ENCODE measurements at regions not wholly inside any gene's neighbourhood (a gene's known extent, or its start where the extent isn't known, plus 50 kb on each side); places are given as distances from the start of the nearest gene placed in this dataset.

DNA sequence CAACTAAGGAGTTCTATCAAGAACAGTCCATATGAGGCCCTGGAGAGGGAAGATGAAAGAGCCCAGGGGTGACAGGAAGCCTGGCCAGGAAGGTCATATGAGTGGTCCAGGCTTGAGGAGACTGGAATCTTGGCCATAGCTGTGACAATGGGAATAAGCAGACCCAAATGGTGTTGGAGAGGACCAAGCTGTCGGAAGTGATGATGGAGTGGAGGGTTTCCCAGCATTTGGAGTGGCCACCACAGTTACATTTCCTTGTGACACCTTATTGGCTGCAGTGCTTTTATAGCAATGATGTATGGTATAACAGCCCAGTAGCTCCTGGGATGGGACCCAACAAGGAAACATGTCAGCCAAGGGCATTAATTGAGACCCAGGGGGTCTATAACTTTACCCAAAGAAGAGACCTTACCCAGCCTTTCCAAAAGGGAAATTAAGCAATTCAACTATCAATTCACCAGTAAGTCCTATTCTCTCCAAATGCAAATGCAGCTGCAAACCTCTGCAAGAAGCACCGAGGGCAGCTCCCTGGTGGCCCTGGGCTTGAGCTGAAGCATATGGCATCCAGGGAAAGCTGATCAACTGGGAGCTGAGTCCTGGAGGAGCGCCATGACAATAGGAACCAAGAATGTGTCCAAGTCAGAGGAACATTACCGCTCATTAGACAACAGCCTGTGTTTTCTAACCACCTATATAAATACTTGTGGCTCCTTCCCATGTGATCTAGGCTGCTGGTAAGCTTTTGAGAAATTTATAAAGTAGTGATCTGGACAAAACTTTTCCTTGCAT lies 219.4 kb downstream of the SOD2 start:
- peak; percentile 31 for DNase-seq

DNA sequence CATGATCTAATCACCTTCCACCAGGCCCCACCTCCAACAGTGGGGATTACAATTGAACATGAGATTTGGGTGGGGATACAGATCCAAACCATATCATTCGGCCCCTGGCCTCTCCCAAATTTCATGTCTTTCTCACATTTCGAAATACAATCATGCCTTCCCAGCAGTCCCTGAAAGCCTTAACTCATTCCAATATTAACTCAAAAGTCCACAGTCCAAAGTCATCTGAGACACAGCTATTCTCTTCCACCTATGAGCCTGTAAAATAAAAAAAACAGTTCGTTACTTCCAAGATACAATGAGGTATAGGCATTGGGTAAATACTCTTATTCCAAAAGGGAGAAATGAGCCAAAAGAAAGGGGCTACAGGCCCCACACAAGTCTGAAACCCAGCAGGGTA lies 222.6 kb downstream of the SOD2 start:
- no peak for DNase-seq

- no peak for DNase-seq
Observed at GRCh38 chr6:159469443-159469842, 223.6 kb downstream of the SOD2 start.

DNA sequence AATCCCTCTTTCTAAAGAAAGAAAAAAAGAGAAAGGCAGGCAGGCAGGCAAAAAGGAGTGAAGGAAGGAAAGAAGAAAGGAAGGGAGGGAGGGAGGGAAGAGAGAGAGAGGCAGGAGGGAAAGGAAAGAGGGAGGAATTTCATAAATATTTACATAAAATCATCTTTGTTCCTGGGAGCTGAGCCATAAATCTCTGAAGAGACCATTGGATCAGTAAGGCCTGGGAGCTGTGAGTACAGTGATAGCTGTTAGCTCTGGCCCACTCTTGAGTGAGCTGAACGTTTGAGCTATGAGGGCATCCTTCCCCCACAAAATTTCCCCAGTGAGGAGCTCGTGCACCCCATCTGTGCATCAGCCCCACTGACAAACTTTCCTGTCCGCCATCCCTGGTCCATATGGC lies 224.0 kb downstream of the SOD2 start:
- DNase-seq = no peak

DNA sequence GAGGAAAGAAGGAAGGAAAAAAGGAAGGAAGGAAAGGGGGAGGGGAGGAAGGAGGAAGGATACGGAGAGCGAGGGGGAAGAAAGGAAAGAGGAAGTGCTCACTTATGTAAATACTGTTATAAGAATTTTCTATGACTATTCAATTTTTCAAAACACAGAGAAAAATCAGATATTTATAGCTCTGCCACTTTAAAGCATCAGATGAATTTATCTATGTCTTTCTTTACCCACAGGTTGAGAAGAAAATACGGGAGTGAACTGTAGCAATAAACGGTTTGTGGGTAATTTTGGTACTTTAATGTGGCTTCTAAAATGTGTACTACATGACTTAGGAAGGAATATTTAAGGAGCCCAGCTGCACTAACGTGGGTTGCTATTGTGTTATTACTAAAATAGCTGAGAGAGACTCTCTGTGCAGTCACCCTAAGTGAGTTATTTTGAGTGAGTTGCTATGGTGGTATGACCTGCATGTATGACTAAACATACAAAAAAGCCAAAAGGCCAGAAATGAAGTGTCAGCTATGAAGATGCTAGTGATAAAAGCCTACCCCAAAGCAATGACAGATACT lies 225.5 kb downstream of the SOD2 start:
- DNase-seq = peak; percentile 57

GRCh38 chr6:159466926-159467325 lies 226.1 kb downstream of the SOD2 start:
- DNase-seq = no peak

- DNase-seq = no peak
Observed at GRCh38 chr6:159464816-159465215, 228.2 kb downstream of the SOD2 start.

DNA sequence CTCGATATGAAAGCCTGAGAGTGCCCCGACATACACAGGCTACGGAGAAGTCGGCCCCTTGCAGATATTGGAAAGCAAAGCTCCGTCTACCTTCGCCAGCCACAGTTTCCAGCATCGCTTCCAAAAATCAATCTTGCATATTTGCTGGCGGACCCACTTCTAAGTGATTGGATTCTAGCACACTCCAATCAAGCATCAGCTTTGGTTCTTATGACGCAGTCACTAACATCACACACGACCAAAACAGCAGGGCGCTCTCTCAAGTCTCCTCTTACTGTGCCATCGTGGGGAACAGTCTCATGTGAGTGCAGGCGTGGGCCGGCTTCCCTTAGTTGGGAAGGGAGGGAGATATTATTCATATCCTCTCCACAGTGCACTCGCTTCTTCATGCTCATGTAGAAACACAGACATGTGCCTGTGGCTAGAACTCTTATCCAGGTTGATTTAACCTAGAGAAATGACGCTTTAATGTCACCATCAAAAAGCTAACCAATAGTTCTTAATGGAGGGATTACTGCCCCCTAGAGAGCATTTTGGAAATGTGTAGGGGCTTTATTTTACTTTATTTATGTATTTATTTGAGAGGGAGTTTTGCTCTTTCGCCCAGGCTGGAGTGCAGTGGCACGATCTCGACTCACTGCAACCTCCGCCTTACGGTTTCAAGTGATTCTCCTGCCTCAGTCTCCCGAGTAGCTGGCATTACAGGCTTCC lies 229.8 kb downstream of the SOD2 start:
- DNase-seq = no peak

- no peak for DNase-seq
Observed at GRCh38 chr6:159462431-159462830, 230.6 kb downstream of the SOD2 start.

DNA sequence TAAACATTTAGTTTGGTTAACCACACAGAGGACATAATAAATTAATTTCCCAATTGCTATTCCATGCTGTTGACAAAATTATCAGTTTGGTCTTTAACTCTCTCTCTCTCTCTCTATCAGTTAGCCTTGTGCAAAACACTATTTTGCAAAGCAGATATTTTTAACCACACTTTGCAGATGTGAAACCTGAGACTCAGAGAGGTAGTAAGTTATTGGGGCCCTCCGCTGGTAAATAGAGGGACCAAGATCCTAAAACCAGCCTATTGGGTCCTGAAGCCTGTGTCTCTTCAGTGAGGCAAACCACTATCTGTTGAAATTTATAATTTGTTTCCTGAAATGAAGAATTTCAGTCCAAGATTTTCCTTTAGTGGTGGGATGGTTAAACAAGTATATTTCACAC lies 231.0 kb downstream of the SOD2 start:
- DNase-seq = no peak

DNA sequence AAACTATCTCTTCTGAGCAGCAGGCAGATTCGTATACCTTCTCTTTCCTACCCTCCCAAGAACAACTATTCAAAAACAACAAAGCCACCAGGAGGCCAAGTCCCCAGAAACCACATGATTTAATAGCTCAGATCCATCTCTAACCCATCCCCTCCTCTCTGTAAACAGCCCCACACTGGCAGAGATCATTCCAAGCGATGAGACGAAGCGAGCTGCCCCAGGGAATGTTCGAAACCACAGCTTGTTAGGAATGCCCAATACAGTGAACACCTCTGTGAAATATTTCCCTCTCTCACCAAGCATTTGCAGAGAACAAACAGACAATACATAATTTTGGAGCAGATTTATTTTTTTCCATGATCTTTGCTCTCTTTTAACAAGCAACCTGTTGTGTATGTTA lies 231.8 kb downstream of the SOD2 start:
- peak; percentile 12 for DNase-seq

- DNase-seq = no peak
Observed at GRCh38 chr6:159460476-159460875, 232.6 kb downstream of the SOD2 start.

DNA sequence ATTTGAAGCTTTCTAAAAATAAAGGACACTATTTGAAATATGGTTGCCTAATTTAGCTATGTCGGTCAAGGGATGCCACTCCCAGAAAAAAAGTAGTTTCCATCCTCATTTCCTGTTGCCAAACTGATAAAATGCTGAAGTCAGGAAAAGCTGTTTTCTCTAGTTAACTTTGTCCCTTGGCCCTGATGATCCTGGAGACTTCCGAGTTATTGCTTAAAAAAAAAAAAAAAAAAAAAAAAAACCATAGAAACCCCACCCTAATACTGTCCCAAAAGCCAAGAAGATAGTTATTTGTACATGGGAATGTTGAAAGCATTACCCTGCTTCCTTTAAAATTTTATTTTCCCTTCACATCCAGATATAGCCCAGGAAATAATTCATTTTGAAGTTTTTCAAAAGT lies 236.7 kb downstream of the SOD2 start:
- no peak for DNase-seq

GRCh38 chr6:159455700-159456274 lies 237.3 kb downstream of the SOD2 start:
- DNase-seq = no peak

GRCh38 chr6:159450815-159451465 lies 242.1 kb downstream of the SOD2 start:
- peak; percentile 61 for DNase-seq

- DNase-seq = no peak
Observed at GRCh38 chr6:159446340-159446739, 246.7 kb downstream of the SOD2 start.

- DNase-seq = no peak
Observed at GRCh38 chr6:159445351-159445750, 247.7 kb downstream of the SOD2 start.

DNA sequence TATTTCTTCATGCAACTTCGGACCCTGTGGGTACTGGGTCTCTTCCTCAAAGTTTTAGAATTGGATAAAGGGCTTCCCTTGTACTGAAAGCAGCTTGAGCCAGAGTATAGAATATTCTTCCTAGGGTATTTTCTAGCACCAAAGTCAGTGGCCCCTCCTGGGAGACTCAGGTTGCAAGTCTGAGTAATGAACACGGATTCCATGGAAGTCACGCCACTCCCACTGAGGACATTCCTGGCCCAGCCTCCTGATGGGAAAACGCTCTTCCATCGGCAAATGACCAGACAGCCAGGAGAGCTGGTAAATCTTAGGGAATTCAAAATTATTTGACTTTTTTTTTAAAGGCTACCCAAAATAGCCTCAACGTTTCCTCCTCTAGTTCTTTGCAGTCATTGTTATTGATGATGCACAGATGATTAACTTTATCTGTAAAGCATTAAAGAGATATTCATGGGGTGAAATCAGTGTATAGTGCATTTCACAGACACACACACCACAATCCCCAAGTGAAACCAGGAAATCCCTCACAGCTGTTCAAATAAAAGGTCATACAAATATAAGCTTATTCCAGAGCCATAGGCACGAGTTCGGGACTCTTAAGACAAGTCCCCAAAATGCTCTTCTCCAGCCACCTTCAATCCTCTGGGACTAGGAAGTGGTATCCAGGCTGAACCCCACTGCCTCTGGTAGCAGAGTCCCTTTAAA lies 248.8 kb downstream of the SOD2 start:
- peak; percentile 53 for DNase-seq

GRCh38 chr6:159443417-159443920 lies 249.6 kb downstream of the SOD2 start:
- DNase-seq = no peak

GRCh38 chr6:159441704-159441981 lies 251.4 kb downstream of the SOD2 start:
- no peak for DNase-seq

DNA sequence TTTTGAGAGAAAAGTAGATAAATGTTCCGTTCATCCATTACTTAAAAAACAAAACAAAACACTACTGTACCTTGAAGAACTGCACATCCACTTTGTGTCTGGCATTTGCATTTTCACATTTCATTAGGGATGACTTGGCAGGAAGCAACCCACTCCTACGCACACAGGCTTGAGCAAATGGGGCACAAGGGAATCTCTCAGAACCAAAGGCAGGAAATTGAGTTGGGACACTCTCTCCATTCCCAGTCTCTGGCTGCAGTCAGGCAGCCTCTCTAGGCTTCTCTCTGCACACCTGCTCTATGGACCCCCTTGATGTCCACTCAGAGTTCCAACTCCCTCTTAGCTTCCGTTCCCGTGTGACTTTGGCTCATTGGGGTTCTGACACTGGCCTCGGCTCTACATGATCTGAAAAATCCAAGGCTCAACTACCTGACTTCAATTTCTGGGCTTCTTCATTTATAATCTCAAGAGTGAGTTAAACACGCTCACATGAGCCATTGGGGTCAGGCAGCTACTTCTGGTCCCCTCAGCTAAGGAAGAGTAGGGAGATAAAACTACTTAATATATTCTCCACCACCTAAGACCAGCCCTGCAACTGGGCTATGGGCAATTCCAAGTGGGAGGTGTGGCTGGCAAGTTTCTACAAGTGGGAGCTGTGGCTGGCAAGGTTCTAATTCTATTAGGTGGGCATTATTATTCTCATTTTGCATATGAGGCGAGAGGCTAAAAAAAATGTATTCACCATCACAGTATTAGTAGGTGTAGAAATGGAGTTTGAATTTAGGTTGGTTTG lies 251.9 kb downstream of the SOD2 start:
- DNase-seq = no peak

DNA sequence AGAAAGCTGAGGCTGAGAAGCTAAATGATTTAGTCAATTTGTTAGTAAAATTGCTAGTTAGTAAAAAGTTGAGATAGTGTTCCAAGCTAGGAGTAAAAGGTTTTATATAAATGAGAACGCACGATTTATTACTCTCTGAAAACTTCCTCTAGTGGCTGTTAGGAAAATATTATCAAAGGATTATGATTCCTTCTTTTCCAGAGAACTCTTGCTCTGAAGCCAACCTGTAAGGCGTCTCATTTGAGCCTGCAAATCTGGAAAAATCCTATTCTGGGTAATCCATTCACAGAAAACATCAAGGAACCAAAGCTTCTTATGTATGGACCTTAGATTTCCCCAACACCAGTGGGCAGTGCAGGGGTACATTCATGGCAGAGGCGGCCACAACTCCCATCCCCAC lies 252.7 kb downstream of the SOD2 start:
- DNase-seq = no peak
